Ovary (tissue), 7 donors: ENCODE measurements at regions not wholly inside any gene's neighbourhood (a gene's known extent, or its start where the extent isn't known, plus 50 kb on each side); places are given as distances from the start of the nearest gene placed in this dataset.
"Not testable (repeated sequence)": the region's sequence is repeated elsewhere in the genome, so short reads cannot be mapped to it uniquely, and the experiment has no call there.

Experiments used
- DNase-seq, 5 donors: peaks; one replicate each; pipeline ENCODE4 v3.0.0-alpha.2; 2019 to 2020
- H3K27ac ChIP-seq, 2 donors: fragments of 200-600 bp; one replicate each; pipeline versions ENCODE4 v1.5.1 to v1.8.0; 2019 to 2022
- H3K27me3 ChIP-seq: fragments of 200-600 bp; one replicate; pipeline ENCODE4 v1.8.0; 2022
- H3K36me3 ChIP-seq: fragments of 200-600 bp; sonication (generic); one replicate; pipeline ENCODE4 v1.5.1; 2019
- H3K4me1 ChIP-seq: one replicate; pipeline ENCODE4 v1.8.1; 2013; ENCODE audit warnings: mild to moderate bottlenecking, moderate library complexity; ENCODE audit not compliant: insufficient read depth
- H3K4me3 ChIP-seq: fragments of 200-600 bp; sonication (generic); one replicate; pipeline ENCODE4 v1.5.1; 2017
- H3K9me3 ChIP-seq, 2 donors: fragments of 200-600 bp in 1 of 2; sonication (generic) in 1 of 2; one replicate each; pipeline versions ENCODE4 v1.5.1 to v1.8.1; 2013 to 2019; ENCODE audit warnings: mild to moderate bottlenecking in 1 of 2, moderate library complexity in 1 of 2
- EP300 ChIP-seq: sonication (generic); formaldehyde crosslinking; IDR thresholded peaks from one replicate; pipeline ENCODE4 v1.6.1; 2017; ENCODE audit warnings: antibody characterized with exemption
- POLR2A ChIP-seq: fragments of 450-650 bp; IDR thresholded peaks from one replicate; pipeline ENCODE4 v1.6.1; 2017; ENCODE audit warnings: antibody characterized with exemption, mild to moderate bottlenecking, moderate library complexity
- WGBS, 3 donors: extraction: QIAGEN DNeasy Blood & Tissue Kit in 1 of 3; methylation state at CpG; one replicate each; pipeline versions ENCODE4 v1.1.5 to v1.1.7; 2013 to 2017; 5-methylcytosine and 5-hydroxymethylcytosine counted together
- intact Hi-C, 4 donors: fragments of 100-400 bp; cut with DNase I; formaldehyde crosslinking; loops; one replicate each; pipeline versions ENCODE4 v1.11.0 to v1.15.1; 2022 to 2023
- TF ChIP-seq, protein P1 (sequence below), 3 donors: fragments of 450-650 bp in 2 of 3; fragments of 200-600 bp in 1 of 3; IDR thresholded peaks; one replicate each; pipeline versions ENCODE4 v1.5.1 to v1.8.0; 2016 to 2022; ENCODE audit warnings: antibody characterized with exemption in 3 of 3, mild to moderate bottlenecking in 1 of 3
- donor health status: DM: no; HTN: no; CAD: no; lungs with moderate emphysema.
- donor health status: DM: no; HTN: no; CAD: no.
- donor health status: Bipolar disorder and iron deficiency.
- donor health status: DM: no; HTN: no; CAD: no.
- donor health status: DM: yes; HTN: yes; CAD: no.

DNA sequence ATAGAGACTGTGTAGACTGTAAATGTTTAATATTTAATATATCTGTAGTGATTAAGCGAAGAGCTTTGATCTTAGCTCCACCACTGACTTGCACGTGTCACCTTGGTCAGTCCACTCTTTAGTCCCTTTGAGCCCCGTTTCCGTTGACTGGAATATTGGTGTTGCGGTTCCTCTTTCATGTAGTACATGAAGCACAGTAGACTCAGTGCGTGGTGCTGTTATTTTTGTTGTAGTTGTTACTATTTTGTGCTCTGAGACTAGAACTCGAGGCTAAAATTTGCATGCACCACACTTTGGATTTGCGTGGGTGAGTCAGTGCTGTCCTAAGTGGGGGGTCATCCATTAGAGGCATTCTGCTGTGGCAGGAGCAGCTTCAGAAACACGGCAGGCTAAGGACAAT is 291.4 kb downstream of the QKI start:
- H3K27me3 ChIP-seq = no peaks in the 10 kb centered on the region
- H3K36me3 ChIP-seq = no peaks in the 10 kb centered on the region
- H3K9me3 ChIP-seq = no peaks in the 10 kb centered on the region
- no peaks in the 10 kb centered on the region for H3K4me1 ChIP-seq
- no peak for TF ChIP-seq EP300
- TF ChIP-seq, protein P1, sequence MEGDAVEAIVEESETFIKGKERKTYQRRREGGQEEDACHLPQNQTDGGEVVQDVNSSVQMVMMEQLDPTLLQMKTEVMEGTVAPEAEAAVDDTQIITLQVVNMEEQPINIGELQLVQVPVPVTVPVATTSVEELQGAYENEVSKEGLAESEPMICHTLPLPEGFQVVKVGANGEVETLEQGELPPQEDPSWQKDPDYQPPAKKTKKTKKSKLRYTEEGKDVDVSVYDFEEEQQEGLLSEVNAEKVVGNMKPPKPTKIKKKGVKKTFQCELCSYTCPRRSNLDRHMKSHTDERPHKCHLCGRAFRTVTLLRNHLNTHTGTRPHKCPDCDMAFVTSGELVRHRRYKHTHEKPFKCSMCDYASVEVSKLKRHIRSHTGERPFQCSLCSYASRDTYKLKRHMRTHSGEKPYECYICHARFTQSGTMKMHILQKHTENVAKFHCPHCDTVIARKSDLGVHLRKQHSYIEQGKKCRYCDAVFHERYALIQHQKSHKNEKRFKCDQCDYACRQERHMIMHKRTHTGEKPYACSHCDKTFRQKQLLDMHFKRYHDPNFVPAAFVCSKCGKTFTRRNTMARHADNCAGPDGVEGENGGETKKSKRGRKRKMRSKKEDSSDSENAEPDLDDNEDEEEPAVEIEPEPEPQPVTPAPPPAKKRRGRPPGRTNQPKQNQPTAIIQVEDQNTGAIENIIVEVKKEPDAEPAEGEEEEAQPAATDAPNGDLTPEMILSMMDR (IDR thresholded peaks at IDR 0.05) = no peak
- no peak for TF ChIP-seq POLR2A
- DNase-seq = no peak
- 91 to 93% (median 93%) methylated on average over 9 of the region's 9 CpGs for WGBS, 3 donors
- H3K4me3 ChIP-seq = no peak overlapping the region
- intact Hi-C loops = no loop called here
- H3K27ac ChIP-seq = no peak overlapping the region

GRCh38 chr6:163702736-163703135 is 288.2 kb downstream of the QKI start:
- intact Hi-C loops = no loop called here
- Histone ChIP-seq H3K27ac (no peak overlapping the region), H3K4me3 (no peak overlapping the region), H3K36me3 (no peaks in the 10 kb centered on the region), H3K4me1 (no peaks in the 10 kb centered on the region), H3K9me3 (no peaks in the 10 kb centered on the region), H3K27me3 (no peaks in the 10 kb centered on the region)
- TF ChIP-seq, protein P1 (IDR thresholded peaks at IDR 0.05) = no peak
- no peak for TF ChIP-seq EP300
- TF ChIP-seq POLR2A = no peak
- DNase-seq = no peak
- WGBS, 3 donors = 93 to 95% (median 94%) methylated on average over 3 of the region's 3 CpGs

- H3K4me3 ChIP-seq = no peak overlapping the region
- H3K27ac ChIP-seq = no peak overlapping the region
- H3K4me1 ChIP-seq = no peaks in the 10 kb centered on the region
- no peaks in the 10 kb centered on the region for H3K9me3 ChIP-seq
- no peak for DNase-seq
- intact Hi-C loops = no loop called here
- no peaks in the 10 kb centered on the region for H3K27me3 ChIP-seq
- WGBS, 3 donors = 86 to 88% (median 87%) methylated on average over 4 of the region's 4 CpGs
- TF ChIP-seq POLR2A (no peak), EP300 (no peak)
- TF ChIP-seq, protein P1 (IDR thresholded peaks at IDR 0.05) = no peak
- no peaks in the 10 kb centered on the region for H3K36me3 ChIP-seq
These were observed 287.2 kb downstream of the QKI start for GRCh38 chr6:163701762-163702161.

- H3K27me3 ChIP-seq = no peaks in the 10 kb centered on the region
- intact Hi-C loops = no loop called here
- no peak overlapping the region for H3K4me3 ChIP-seq
- H3K9me3 ChIP-seq = no peaks in the 10 kb centered on the region
- DNase-seq = no peak
- no peak overlapping the region for H3K27ac ChIP-seq
- WGBS, 3 donors = 72 to 88% (median 84%) methylated on average over 3 of the region's 3 CpGs
- TF ChIP-seq POLR2A (no peak), EP300 (no peak)
- TF ChIP-seq, protein P1 (IDR thresholded peaks at IDR 0.05) = no peak
- H3K4me1 ChIP-seq = no peaks in the 10 kb centered on the region
- no peaks in the 10 kb centered on the region for H3K36me3 ChIP-seq
These were observed 283.6 kb downstream of the QKI start for GRCh38 chr6:163698086-163698485.

- H3K36me3 ChIP-seq, DNase-seq, H3K4me3 ChIP-seq, H3K27ac ChIP-seq, intact Hi-C loops, H3K9me3 ChIP-seq, H3K27me3 ChIP-seq, H3K4me1 ChIP-seq: not testable (repeated sequence)
- WGBS, 3 donors = 86 to 93% (median 89%) methylated on average over 4 of the region's 4 CpGs
These were observed 281.8 kb downstream of the QKI start for GRCh38 chr6:163696311-163696710.
